C4-2B (cell line): ENCODE measurements at regions not wholly inside any gene's neighbourhood (a gene's known extent, or its start where the extent isn't known, plus 50 kb on each side); places are given as distances from the start of the nearest gene placed in this dataset.
"Not testable (repeated sequence)": the region's sequence is repeated elsewhere in the genome, so short reads cannot be mapped to it uniquely, and the experiment has no call there.

Source experiments
- H3K27ac ChIP-seq: fragments of 450-650 bp; 2 replicates; pipeline ENCODE4 v1.5.1; 2017
- ZFX ChIP-seq: fragments of 450-650 bp; IDR thresholded peaks from 2 replicates; pipeline ENCODE4 v1.6.1; 2017
- TF ChIP-seq, protein P1 (sequence below): fragments of 450-650 bp; conservative IDR thresholded peaks from 2 replicates; pipeline ENCODE4 v1.5.1; 2017; ENCODE audit warnings: mild to moderate bottlenecking

DNA sequence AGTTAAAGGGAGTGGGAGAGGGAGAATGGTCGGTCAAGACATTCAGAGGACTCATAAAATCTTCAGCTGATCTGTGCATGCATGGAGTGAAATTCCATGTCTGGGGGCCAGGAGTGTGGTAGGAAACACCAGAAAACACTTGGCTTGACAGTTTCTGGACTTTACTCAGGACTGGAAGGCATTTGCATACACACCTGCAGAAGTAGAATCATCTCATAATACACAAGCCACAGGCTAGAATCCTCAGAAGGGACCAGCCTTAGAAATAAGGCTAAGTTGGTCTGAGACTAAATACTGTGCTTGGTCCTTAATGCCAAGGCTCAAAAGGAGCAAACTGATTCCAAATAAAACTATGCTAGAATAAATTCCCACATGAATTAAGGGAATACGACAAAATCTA lies 328.1 kb upstream of the KITLG start:
- TF ChIP-seq, protein P1, sequence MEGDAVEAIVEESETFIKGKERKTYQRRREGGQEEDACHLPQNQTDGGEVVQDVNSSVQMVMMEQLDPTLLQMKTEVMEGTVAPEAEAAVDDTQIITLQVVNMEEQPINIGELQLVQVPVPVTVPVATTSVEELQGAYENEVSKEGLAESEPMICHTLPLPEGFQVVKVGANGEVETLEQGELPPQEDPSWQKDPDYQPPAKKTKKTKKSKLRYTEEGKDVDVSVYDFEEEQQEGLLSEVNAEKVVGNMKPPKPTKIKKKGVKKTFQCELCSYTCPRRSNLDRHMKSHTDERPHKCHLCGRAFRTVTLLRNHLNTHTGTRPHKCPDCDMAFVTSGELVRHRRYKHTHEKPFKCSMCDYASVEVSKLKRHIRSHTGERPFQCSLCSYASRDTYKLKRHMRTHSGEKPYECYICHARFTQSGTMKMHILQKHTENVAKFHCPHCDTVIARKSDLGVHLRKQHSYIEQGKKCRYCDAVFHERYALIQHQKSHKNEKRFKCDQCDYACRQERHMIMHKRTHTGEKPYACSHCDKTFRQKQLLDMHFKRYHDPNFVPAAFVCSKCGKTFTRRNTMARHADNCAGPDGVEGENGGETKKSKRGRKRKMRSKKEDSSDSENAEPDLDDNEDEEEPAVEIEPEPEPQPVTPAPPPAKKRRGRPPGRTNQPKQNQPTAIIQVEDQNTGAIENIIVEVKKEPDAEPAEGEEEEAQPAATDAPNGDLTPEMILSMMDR: no peak
- TF ChIP-seq ZFX: no peak

DNA sequence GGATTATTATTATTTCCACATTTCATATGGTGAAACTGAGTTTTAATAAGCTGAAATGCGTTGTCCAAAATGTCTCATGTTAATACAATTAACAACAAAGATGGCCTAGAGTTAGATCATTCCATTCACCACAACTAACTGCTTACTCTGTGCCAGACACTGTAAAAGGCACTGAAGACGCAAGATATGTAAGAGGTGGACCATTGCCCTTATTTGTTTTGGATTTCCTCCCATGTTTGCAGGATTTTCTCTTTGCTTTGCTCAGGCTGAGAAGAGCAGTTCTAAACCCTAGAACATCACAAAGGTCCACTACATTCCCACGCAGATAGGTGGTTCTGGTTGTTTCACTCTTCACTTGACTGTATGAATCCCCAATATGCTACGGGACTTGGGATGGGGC lies 324.4 kb upstream of the KITLG start:
- TF ChIP-seq, protein P1: no peak
- no peak for TF ChIP-seq ZFX
- no peak overlapping the region for H3K27ac ChIP-seq

More for the DNA sequence above, 328.1 kb upstream of the KITLG start:
- H3K27ac ChIP-seq: no peak overlapping the region

DNA sequence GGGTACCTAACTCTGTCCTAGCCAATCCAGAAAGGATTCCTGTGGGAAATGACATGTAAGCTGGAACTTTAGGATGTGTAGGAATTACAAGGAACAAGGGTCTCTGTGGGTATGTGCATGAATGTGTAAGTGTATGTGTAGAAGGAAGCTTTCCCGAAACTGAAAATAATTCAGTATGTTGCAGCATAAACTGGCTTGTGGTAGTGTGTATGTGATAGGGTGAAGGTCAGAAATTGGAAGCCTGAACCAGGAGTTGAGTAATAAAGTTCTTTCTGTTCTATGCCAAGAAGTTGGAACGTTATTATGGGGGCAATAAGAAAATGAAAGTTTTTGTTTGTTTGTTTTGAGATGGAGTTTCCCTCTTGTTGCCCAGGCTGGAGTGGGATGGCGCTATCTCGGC lies 323.1 kb upstream of the KITLG start:
- TF ChIP-seq ZFX: no peak
- TF ChIP-seq, protein P1: no peak
- no peak overlapping the region for H3K27ac ChIP-seq

DNA sequence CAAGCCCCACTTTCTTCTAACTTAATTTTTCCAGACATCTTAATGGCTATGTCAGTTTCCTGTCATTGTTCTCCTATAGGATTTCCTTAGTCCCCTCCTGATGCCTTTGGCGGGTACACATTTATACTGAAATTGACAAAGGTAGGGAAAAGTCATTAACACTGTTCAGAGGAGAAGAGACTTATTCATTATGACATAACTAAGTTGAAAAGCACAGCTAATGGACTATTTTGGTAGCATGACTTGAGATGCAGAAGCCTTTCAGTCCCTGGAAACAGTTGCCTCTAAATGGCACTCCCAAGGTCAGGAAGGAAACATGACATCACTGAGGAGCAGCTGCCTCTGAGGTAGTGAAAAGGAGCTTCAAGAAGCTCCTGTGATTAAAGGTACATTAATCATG lies 317.5 kb upstream of the KITLG start:
- H3K27ac ChIP-seq: no peak overlapping the region

DNA sequence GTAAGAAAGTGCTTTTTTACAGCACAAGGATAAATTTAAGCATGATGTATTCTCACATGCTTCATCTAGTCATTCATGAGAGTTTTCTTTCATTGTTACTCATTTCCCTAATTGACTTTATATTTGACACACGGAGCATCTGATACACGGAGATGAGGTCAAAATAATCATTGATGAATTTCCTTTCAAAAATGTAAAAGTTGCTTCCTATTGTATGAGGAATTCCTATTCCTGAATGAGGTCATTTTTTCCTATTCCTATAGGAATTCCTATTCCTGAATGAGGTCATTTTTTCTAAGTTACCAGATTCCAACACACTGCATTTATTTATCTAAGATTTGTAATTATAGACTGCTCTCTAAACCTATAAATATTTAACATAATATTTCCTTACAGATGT lies 316.7 kb upstream of the KITLG start:
- H3K27ac ChIP-seq: no peak overlapping the region
- TF ChIP-seq, protein P1: no peak
- no peak for TF ChIP-seq ZFX

More for the DNA sequence above, 317.5 kb upstream of the KITLG start:
- TF ChIP-seq ZFX: no peak
- TF ChIP-seq, protein P1: no peak

DNA sequence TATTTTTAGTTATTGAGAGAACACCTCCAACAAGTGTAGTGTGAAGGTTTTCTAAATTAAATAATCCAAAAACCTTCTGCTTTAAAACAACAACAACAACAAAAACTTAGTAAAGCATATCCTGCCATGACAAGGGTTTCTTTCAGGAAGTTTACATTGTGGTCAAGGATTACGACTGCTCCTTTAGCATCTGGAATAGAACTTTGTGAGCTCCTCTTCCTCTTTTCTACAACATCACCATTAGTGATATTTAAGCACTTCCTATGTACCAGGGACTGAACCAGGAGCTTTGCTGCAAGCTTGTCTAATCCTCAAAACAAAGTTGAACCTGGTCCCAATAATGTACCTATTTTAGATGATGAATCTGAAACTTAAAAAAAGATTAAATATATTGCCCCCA lies 315.4 kb upstream of the KITLG start:
- no peak overlapping the region for H3K27ac ChIP-seq
- no peak for TF ChIP-seq ZFX
- TF ChIP-seq, protein P1: no peak

DNA sequence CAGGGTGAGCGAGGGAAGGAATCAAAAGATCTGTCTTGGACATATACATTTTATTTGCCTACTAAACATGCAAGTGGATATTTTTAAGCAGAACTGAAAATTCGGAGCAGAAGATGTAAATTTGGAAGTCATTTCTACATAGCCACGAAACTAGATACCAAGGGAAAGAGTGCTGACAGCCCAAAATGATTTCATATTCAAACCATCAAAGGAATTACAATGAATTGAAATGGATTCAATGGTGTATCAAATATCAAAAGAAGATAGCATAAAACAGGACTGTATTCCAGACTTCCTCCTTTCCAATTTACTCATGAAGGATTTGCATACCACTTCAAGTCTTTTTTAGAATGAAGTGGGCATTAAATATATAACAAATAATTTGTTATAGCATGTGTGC lies 313.5 kb upstream of the KITLG start:
- no peak overlapping the region for H3K27ac ChIP-seq
- no peak for TF ChIP-seq ZFX
- TF ChIP-seq, protein P1: no peak

DNA sequence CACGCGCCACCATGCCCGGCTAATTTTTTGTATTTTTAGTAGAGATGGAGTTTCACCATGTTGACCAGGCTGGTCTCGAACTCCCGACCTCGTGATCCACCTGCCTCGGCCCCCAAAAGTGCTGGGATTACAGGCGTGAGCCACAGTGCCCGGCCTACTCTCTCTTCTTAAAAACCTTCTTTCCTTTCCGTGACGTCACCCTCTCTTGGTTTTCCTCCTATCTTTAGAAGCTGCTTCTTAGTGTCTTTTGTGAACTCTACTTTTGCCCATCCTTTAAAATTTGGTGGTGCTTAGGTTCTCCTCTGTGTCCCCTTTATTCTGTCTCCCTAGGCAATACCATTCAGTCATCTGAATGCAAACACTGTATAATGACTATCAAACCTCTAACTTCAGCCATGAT lies 311.2 kb upstream of the KITLG start:
- not testable (repeated sequence) for H3K27ac ChIP-seq
